IPS-18a (cell line): ENCODE measurements at regions not wholly inside any gene's neighbourhood (a gene's known extent, or its start where the extent isn't known, plus 50 kb on each side); places are given as distances from the start of the nearest gene placed in this dataset.
"Not testable (repeated sequence)": the region's sequence is repeated elsewhere in the genome, so short reads cannot be mapped to it uniquely, and the experiment has no call there.

Experiments used
- H3K27ac ChIP-seq: one replicate; pipeline ENCODE4 v1.5.1; 2013; ENCODE audit warnings: low read length
- H3K27me3 ChIP-seq: one replicate; pipeline ENCODE4 v1.6.1; 2013; ENCODE audit warnings: mild to moderate bottlenecking, low read length; ENCODE audit not compliant: control insufficient read depth, insufficient read depth
- H3K36me3 ChIP-seq: one replicate; pipeline ENCODE4 v1.6.1; 2013; ENCODE audit warnings: low read depth, low read length; ENCODE audit not compliant: control insufficient read depth
- H3K4me1 ChIP-seq: one replicate; pipeline ENCODE4 v1.6.1; 2013; ENCODE audit warnings: low read depth, low read length; ENCODE audit not compliant: control insufficient read depth
- H3K4me3 ChIP-seq: one replicate; pipeline ENCODE4 v1.5.1; 2013; ENCODE audit warnings: low read length
- H3K9ac ChIP-seq: one replicate; pipeline ENCODE4 v1.6.1; 2013; ENCODE audit warnings: mild to moderate bottlenecking, low read length, moderate library complexity
- H3K9me3 ChIP-seq: one replicate; pipeline ENCODE4 v1.6.1; 2013; ENCODE audit warnings: low read depth, low read length; ENCODE audit not compliant: control insufficient read depth

GRCh38 chr2:221958224-221958623 lies 340.6 kb downstream of the PAX3 start:
- Histone ChIP-seq H3K9ac (no peak overlapping the region), H3K36me3 (no peaks in the 10 kb centered on the region), H3K4me1 (no peaks in the 10 kb centered on the region), H3K27ac (no peak overlapping the region), H3K4me3 (no peak overlapping the region), H3K9me3 (no peaks in the 10 kb centered on the region), H3K27me3 (no peaks in the 10 kb centered on the region)

GRCh38 chr2:221948076-221948475 lies 350.7 kb downstream of the PAX3 start:
- H3K4me3 ChIP-seq = no peak overlapping the region
- H3K9ac ChIP-seq = no peak overlapping the region
- H3K9me3 ChIP-seq = no peaks in the 10 kb centered on the region
- H3K27ac ChIP-seq = no peak overlapping the region
- no peaks in the 10 kb centered on the region for H3K36me3 ChIP-seq
- no peaks in the 10 kb centered on the region for H3K27me3 ChIP-seq
- no peaks in the 10 kb centered on the region for H3K4me1 ChIP-seq

- not testable (repeated sequence) for H3K4me3 ChIP-seq, H3K36me3 ChIP-seq, H3K27me3 ChIP-seq, H3K27ac ChIP-seq, H3K4me1 ChIP-seq, H3K9me3 ChIP-seq, H3K9ac ChIP-seq
Observed at GRCh38 chr2:221944452-221944851, 354.3 kb downstream of the PAX3 start.

- Histone ChIP-seq H3K4me1 (no peaks in the 10 kb centered on the region), H3K9me3 (no peaks in the 10 kb centered on the region), H3K36me3 (no peaks in the 10 kb centered on the region), H3K27ac (no peak overlapping the region), H3K9ac (no peak overlapping the region), H3K27me3 (no peaks in the 10 kb centered on the region), H3K4me3 (no peak overlapping the region)
Observed at GRCh38 chr2:221943076-221943810, 355.6 kb downstream of the PAX3 start.

- no peaks in the 10 kb centered on the region for H3K36me3 ChIP-seq
- no peaks in the 10 kb centered on the region for H3K27me3 ChIP-seq
Observed at GRCh38 chr2:221931251-221931991, 359.3 kb upstream of the EPHA4 start.

GRCh38 chr2:221929259-221929658 lies 357.2 kb upstream of the EPHA4 start:
- no peak overlapping the region for H3K4me3 ChIP-seq

More at GRCh38 chr2:221931251-221931991, 359.3 kb upstream of the EPHA4 start:
- Histone ChIP-seq H3K9me3 (no peaks in the 10 kb centered on the region), H3K4me3 (no peak overlapping the region), H3K4me1 (no peaks in the 10 kb centered on the region), H3K27ac (no peak overlapping the region), H3K9ac (no peak overlapping the region)

GRCh38 chr2:221926327-221926726 lies 354.2 kb upstream of the EPHA4 start:
- Histone ChIP-seq H3K4me3 (no peak overlapping the region), H3K9ac (no peak overlapping the region), H3K27ac (no peak overlapping the region), H3K9me3 (no peaks in the 10 kb centered on the region), H3K27me3 (no peaks in the 10 kb centered on the region), H3K4me1 (no peaks in the 10 kb centered on the region), H3K36me3 (no peaks in the 10 kb centered on the region)

More at GRCh38 chr2:221929259-221929658, 357.2 kb upstream of the EPHA4 start:
- Histone ChIP-seq H3K36me3 (no peaks in the 10 kb centered on the region), H3K9me3 (no peaks in the 10 kb centered on the region), H3K4me1 (no peaks in the 10 kb centered on the region), H3K27me3 (no peaks in the 10 kb centered on the region), H3K27ac (no peak overlapping the region), H3K9ac (no peak overlapping the region)

GRCh38 chr2:221924576-221924975 lies 352.5 kb upstream of the EPHA4 start:
- no peak overlapping the region for H3K4me3 ChIP-seq
- H3K27me3 ChIP-seq = no peaks in the 10 kb centered on the region
- H3K4me1 ChIP-seq = no peaks in the 10 kb centered on the region
- no peaks in the 10 kb centered on the region for H3K9me3 ChIP-seq
- H3K36me3 ChIP-seq = no peaks in the 10 kb centered on the region
- no peak overlapping the region for H3K9ac ChIP-seq
- H3K27ac ChIP-seq = no peak overlapping the region

GRCh38 chr2:221915926-221916325 lies 343.8 kb upstream of the EPHA4 start:
- Histone ChIP-seq H3K27me3 (no peaks in the 10 kb centered on the region), H3K4me3 (no peak overlapping the region), H3K36me3 (no peaks in the 10 kb centered on the region), H3K4me1 (peaks cover 23% of the 10 kb centered on the region), H3K9me3 (no peaks in the 10 kb centered on the region), H3K9ac (no peak overlapping the region), H3K27ac (no peak overlapping the region)

GRCh38 chr2:221914334-221914880 lies 342.3 kb upstream of the EPHA4 start:
- H3K27me3 ChIP-seq = no peaks in the 10 kb centered on the region
- H3K9ac ChIP-seq = no peak overlapping the region
- H3K27ac ChIP-seq = no peak overlapping the region
- H3K4me1 ChIP-seq = peaks cover 24% of the 10 kb centered on the region
- no peaks in the 10 kb centered on the region for H3K36me3 ChIP-seq
- no peak overlapping the region for H3K4me3 ChIP-seq
- H3K9me3 ChIP-seq = no peaks in the 10 kb centered on the region

GRCh38 chr2:221911890-221912289 lies 339.8 kb upstream of the EPHA4 start:
- Histone ChIP-seq H3K4me3 (no peak overlapping the region), H3K4me1 (peaks cover 21% of the 10 kb centered on the region), H3K9me3 (no peaks in the 10 kb centered on the region), H3K36me3 (no peaks in the 10 kb centered on the region), H3K27ac (no peak overlapping the region), H3K27me3 (no peaks in the 10 kb centered on the region), H3K9ac (no peak overlapping the region)
